HepG2 (cell line): ENCODE measurements at regions not wholly inside any gene's neighbourhood (a gene's known extent, or its start where the extent isn't known, plus 50 kb on each side); places are given as distances from the start of the nearest gene placed in this dataset.

ENCODE experiments used
- CENPT ChIP-seq: sonication (generic); formaldehyde crosslinking; IDR thresholded peaks from 2 replicates; pipeline ENCODE4 v1.8.0; 2022; ENCODE audit warnings: low read depth, mild to moderate bottlenecking, moderate library complexity, missing genetic modification reagents
- HDAC6 ChIP-seq: fragments of 200-600 bp; sonication (generic); IDR thresholded peaks from 2 replicates; pipeline ENCODE4 v1.7.0; 2017; ENCODE audit warnings: mild to moderate bottlenecking, antibody characterized with exemption, low read length, low read depth
- MEIS2 ChIP-seq: sonication (generic); formaldehyde crosslinking; IDR thresholded peaks from 2 replicates; pipeline ENCODE4 v1.9.0; 2021; ENCODE audit warnings: mild to moderate bottlenecking, missing genetic modification reagents
- MXI1 ChIP-seq: IDR thresholded peaks from 3 replicates; pipeline ENCODE4 v1.6.1; 2012; ENCODE audit warnings: low read depth, low read length, inconsistent platforms, borderline replicate concordance
- SAFB2 ChIP-seq: sonication (generic); formaldehyde crosslinking; IDR thresholded peaks from 2 replicates; pipeline ENCODE4 v1.5.1; 2020; ENCODE audit warnings: missing genetic modification reagents, low read depth, mild to moderate bottlenecking, borderline replicate concordance
- ZEB1 ChIP-seq: IDR thresholded peaks from 2 replicates; pipeline ENCODE4 v1.6.1; 2012; ENCODE audit warnings: mild to moderate bottlenecking, low read depth, inconsistent platforms; ENCODE audit not compliant: insufficient replicate concordance
- ZNF431 ChIP-seq: sonication (generic); formaldehyde crosslinking; IDR thresholded peaks from 2 replicates; pipeline ENCODE4 v1.9.0; 2022; ENCODE audit warnings: missing genetic modification reagents, low read depth, mild to moderate bottlenecking, borderline replicate concordance
- ZNF773 ChIP-seq: sonication (generic); formaldehyde crosslinking; IDR thresholded peaks from 2 replicates; pipeline ENCODE4 v1.4.0; 2020; ENCODE audit warnings: missing genetic modification reagents, borderline replicate concordance
- TF ChIP-seq, protein P1 (sequence below): sonication (generic); formaldehyde crosslinking; IDR thresholded peaks from 2 replicates; pipeline ENCODE4 v1.5.0; 2020; ENCODE audit warnings: mild to moderate bottlenecking, missing genetic modification reagents, moderate library complexity
- TF ChIP-seq, protein P2 (sequence below): sonication (generic); formaldehyde crosslinking; IDR thresholded peaks from 2 replicates; pipeline ENCODE4 v1.4.0; 2020; ENCODE audit warnings: missing genetic modification reagents
- TF ChIP-seq, protein P3 (sequence below): sonication (generic); formaldehyde crosslinking; IDR thresholded peaks from 2 replicates; pipeline ENCODE4 v1.8.1; 2022; ENCODE audit warnings: low read depth, mild to moderate bottlenecking, missing genetic modification reagents

DNA sequence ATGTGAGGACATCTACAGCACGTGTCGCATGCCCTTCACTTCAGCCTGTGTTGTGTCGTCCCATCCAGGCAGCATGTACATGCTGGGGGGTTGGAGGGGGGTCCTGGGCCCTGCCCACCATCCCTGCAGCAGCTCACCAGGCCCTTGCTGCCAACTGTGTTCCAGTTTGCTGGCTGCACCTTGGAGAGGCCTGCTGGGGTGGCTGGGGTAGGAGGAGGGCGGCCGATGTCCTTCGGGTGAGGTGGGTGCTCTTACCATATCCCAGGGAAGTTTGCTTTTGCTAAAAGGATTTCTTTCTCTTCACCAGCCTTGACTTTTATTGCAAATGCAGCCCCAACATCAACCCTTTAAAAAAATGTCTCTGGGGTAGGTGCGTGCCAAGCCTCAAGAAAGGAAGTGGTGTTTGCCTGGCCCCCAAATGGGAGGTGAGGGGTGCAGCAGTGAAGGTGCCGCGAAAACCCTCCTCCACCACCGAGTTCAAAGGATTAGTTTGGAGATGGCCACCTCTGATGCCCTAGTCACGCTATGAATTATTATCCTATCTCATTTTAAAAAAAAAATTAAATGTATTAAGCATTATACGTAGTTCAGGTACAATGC is 165.8 kb upstream of the KLF6 start:
- no peak for TF ChIP-seq HDAC6
- TF ChIP-seq, protein P1, sequence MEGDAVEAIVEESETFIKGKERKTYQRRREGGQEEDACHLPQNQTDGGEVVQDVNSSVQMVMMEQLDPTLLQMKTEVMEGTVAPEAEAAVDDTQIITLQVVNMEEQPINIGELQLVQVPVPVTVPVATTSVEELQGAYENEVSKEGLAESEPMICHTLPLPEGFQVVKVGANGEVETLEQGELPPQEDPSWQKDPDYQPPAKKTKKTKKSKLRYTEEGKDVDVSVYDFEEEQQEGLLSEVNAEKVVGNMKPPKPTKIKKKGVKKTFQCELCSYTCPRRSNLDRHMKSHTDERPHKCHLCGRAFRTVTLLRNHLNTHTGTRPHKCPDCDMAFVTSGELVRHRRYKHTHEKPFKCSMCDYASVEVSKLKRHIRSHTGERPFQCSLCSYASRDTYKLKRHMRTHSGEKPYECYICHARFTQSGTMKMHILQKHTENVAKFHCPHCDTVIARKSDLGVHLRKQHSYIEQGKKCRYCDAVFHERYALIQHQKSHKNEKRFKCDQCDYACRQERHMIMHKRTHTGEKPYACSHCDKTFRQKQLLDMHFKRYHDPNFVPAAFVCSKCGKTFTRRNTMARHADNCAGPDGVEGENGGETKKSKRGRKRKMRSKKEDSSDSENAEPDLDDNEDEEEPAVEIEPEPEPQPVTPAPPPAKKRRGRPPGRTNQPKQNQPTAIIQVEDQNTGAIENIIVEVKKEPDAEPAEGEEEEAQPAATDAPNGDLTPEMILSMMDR (CRISPR knock-in tag) = no peak
- TF ChIP-seq SAFB2 (CRISPR knock-in tag) = no peak
- TF ChIP-seq, protein P2, sequence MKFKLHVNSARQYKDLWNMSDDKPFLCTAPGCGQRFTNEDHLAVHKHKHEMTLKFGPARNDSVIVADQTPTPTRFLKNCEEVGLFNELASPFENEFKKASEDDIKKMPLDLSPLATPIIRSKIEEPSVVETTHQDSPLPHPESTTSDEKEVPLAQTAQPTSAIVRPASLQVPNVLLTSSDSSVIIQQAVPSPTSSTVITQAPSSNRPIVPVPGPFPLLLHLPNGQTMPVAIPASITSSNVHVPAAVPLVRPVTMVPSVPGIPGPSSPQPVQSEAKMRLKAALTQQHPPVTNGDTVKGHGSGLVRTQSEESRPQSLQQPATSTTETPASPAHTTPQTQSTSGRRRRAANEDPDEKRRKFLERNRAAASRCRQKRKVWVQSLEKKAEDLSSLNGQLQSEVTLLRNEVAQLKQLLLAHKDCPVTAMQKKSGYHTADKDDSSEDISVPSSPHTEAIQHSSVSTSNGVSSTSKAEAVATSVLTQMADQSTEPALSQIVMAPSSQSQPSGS (CRISPR knock-in tag) = no peak
- TF ChIP-seq, protein P3, sequence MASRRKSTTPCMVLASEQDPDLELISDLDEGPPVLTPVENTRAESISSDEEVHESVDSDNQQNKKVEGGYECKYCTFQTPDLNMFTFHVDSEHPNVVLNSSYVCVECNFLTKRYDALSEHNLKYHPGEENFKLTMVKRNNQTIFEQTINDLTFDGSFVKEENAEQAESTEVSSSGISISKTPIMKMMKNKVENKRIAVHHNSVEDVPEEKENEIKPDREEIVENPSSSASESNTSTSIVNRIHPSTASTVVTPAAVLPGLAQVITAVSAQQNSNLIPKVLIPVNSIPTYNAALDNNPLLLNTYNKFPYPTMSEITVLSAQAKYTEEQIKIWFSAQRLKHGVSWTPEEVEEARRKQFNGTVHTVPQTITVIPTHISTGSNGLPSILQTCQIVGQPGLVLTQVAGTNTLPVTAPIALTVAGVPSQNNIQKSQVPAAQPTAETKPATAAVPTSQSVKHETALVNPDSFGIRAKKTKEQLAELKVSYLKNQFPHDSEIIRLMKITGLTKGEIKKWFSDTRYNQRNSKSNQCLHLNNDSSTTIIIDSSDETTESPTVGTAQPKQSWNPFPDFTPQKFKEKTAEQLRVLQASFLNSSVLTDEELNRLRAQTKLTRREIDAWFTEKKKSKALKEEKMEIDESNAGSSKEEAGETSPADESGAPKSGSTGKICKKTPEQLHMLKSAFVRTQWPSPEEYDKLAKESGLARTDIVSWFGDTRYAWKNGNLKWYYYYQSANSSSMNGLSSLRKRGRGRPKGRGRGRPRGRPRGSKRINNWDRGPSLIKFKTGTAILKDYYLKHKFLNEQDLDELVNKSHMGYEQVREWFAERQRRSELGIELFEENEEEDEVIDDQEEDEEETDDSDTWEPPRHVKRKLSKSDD (CRISPR knock-in tag) = no peak
- no peak for TF ChIP-seq ZNF773 (CRISPR knock-in tag)
- TF ChIP-seq MXI1 = no peak
- TF ChIP-seq CENPT (CRISPR knock-in tag) = no peak
- no peak for TF ChIP-seq ZNF431 (CRISPR knock-in tag)
- TF ChIP-seq MEIS2 (CRISPR knock-in tag) = no peak
- TF ChIP-seq ZEB1 = no peak
